DND-41 (cell line): ENCODE measurements at regions not wholly inside any gene's neighbourhood (a gene's known extent, or its start where the extent isn't known, plus 50 kb on each side); places are given as distances from the start of the nearest gene placed in this dataset.

Experiments
- EZH2 ChIP-seq: IDR thresholded peaks from 3 replicates; pipeline ENCODE4 v1.6.1; 2012; ENCODE audit warnings: borderline replicate concordance, low read depth, mild to moderate bottlenecking, moderate library complexity, low read length, inconsistent platforms; ENCODE audit not compliant: severe bottlenecking
- TF ChIP-seq, protein P1 (sequence below): IDR thresholded peaks from 2 replicates; pipeline ENCODE4 v1.5.1; 2012; ENCODE audit warnings: borderline replicate concordance, low read length, moderate library complexity, mild to moderate bottlenecking; ENCODE audit not compliant: poor library complexity, severe bottlenecking; ENCODE audit errors: extremely low read depth

DNA sequence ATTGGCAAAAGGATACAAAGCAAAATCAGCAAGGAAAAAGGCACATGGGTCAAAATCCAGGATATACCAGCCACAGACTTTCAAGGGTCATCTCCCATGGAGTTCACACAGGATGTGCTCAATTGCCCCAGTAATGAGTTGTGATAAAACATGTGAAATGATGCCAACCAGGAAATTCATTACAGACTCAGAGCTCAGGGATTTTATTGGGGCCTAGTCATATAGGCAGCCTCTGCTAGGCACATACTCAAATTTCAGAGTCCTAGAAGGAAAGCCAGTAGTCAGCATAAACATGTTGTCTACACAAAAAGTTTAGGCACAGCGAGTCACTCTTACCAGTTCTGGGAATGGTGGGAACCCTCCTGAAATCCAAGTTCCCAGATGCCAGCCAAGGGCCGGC lies 64.4 kb upstream of the OSBPL8 start:
- TF ChIP-seq, protein P1, sequence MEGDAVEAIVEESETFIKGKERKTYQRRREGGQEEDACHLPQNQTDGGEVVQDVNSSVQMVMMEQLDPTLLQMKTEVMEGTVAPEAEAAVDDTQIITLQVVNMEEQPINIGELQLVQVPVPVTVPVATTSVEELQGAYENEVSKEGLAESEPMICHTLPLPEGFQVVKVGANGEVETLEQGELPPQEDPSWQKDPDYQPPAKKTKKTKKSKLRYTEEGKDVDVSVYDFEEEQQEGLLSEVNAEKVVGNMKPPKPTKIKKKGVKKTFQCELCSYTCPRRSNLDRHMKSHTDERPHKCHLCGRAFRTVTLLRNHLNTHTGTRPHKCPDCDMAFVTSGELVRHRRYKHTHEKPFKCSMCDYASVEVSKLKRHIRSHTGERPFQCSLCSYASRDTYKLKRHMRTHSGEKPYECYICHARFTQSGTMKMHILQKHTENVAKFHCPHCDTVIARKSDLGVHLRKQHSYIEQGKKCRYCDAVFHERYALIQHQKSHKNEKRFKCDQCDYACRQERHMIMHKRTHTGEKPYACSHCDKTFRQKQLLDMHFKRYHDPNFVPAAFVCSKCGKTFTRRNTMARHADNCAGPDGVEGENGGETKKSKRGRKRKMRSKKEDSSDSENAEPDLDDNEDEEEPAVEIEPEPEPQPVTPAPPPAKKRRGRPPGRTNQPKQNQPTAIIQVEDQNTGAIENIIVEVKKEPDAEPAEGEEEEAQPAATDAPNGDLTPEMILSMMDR = no peak
- no peak for TF ChIP-seq EZH2
